ENCODE measurements at regions not wholly inside any gene's neighbourhood (a gene's known extent, or its start where the extent isn't known, plus 50 kb on each side); places are given as distances from the start of the nearest gene placed in this dataset.
"Not testable (repeated sequence)": the region's sequence is repeated elsewhere in the genome, so short reads cannot be mapped to it uniquely, and the experiment has no call there.

DNA sequence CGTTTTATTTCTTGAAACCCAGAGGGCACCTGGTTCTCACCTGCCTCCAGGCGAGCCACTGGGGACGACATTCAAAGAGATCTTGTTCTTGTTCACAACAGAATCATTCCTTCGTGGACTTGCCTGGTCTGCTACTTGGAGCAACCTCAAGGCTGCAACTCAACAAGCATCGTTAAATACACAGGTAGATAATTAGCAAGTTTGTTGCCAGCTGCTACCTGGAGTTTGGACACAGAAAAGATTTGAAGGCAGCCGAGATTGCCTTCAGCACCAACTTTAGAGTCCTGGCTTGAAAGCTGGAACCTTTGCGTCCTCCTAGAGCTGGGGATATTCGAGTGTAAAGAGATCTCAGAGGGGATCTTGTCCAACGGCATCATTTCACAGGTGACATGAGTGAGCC lies 89.6 kb upstream of the C7orf33 start:
- Histone ChIP-seq H3K36me3 (no peaks in the 10 kb centered on the region), H3K9me3 (no peaks in the 10 kb centered on the region), H3K4me1 (no peaks in the 10 kb centered on the region), H3K27ac (no peak overlapping the region), H3K4me3 (peak overlapping the region in 2 of 3 donors; percentile 33 to 45), H3K27me3 (peaks cover 0 to 22% of the 10 kb centered on the region in 2 donors)
- no peak for DNase-seq (ENCODE audit: low spot score in 2 of 2)
- intact Hi-C loops (cut with DNase I; ENCODE audit: low total_unique reads), result no loop called here
- TF ChIP-seq CTCF (IDR thresholded peaks at IDR 0.05), result no peak
- TF ChIP-seq POLR2AphosphoS5 (IDR thresholded peaks at IDR 0.05), result no peak
- no peak for TF ChIP-seq POLR2A (IDR thresholded peaks at IDR 0.05)

- TF ChIP-seq CTCF (IDR thresholded peaks at IDR 0.05) (peak; percentile 38 to 72 (median 58)), POLR2A (IDR thresholded peaks at IDR 0.05) (no peak)
- Histone ChIP-seq H3K9me3 (no peaks in the 10 kb centered on the region), H3K36me3 (no peaks in the 10 kb centered on the region), H3K27ac (no peak overlapping the region), H3K4me3 (no peak overlapping the region), H3K4me1 (no peaks in the 10 kb centered on the region), H3K27me3 (peaks cover 0 to 22% of the 10 kb centered on the region in 2 donors)
- intact Hi-C loops (cut with DNase I; ENCODE audit: low total_unique reads), result no loop called here
- DNase-seq (ENCODE audit: low spot score in 2 of 2), result no peak
Measured at GRCh38 chr7:148503900-148504487, 86.6 kb upstream of the C7orf33 start.

GRCh38 chr7:148505645-148506375 lies 84.8 kb upstream of the C7orf33 start:
- Histone ChIP-seq H3K4me1 (no peaks in the 10 kb centered on the region), H3K27ac (no peak overlapping the region), H3K9me3 (no peaks in the 10 kb centered on the region), H3K36me3 (no peaks in the 10 kb centered on the region), H3K27me3 (peaks cover 0 to 12% of the 10 kb centered on the region in 2 donors), H3K4me3 (no peak overlapping the region)
- no peak for DNase-seq (ENCODE audit: low spot score in 2 of 2)
- intact Hi-C loops (cut with DNase I; ENCODE audit: low total_unique reads), result no loop called here
- TF ChIP-seq CTCF (IDR thresholded peaks at IDR 0.05), result no peak
- TF ChIP-seq POLR2A (IDR thresholded peaks at IDR 0.05), result no peak
- TF ChIP-seq POLR2AphosphoS5 (IDR thresholded peaks at IDR 0.05), result no peak

- H3K27ac ChIP-seq; H3K4me1 ChIP-seq; H3K9me3 ChIP-seq; DNase-seq (ENCODE audit: low spot score in 2 of 2); H3K36me3 ChIP-seq; H3K4me3 ChIP-seq; intact Hi-C loops (cut with DNase I; ENCODE audit: low total_unique reads); H3K27me3 ChIP-seq: not testable (repeated sequence)
Measured at GRCh38 chr7:148507064-148507573, 83.4 kb upstream of the C7orf33 start.

DNA sequence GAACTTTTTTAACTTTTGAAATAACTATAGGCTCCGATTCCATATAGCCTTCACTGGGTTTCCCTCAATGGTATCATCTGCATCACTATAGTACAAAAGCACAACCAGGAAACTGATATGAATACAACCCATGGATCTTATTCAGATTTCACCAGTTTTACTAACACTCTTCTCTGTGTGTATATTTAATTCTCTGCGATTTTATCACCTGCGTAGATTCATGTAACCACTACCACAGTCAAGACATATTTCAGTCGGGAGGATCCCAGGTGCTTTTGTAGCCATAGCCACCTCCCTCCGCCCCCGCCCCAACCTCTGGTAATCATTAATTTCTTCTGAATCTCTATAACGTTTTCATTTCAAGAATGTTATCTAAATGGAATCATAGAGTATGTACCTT lies 82.8 kb upstream of the C7orf33 start:
- Histone ChIP-seq H3K4me3 (no peak overlapping the region), H3K9me3 (no peaks in the 10 kb centered on the region), H3K27ac (no peak overlapping the region), H3K27me3 (no peaks in the 10 kb centered on the region), H3K4me1 (no peaks in the 10 kb centered on the region), H3K36me3 (no peaks in the 10 kb centered on the region)
- no peak for DNase-seq (ENCODE audit: low spot score in 2 of 2)
- intact Hi-C loops (cut with DNase I; ENCODE audit: low total_unique reads), result no loop called here
- TF ChIP-seq POLR2AphosphoS5 (IDR thresholded peaks at IDR 0.05) (no peak), POLR2A (IDR thresholded peaks at IDR 0.05) (no peak), CTCF (IDR thresholded peaks at IDR 0.05) (no peak)
